Urothelium cell line (cell line): ENCODE measurements at regions not wholly inside any gene's neighbourhood (a gene's known extent, or its start where the extent isn't known, plus 50 kb on each side); places are given as distances from the start of the nearest gene placed in this dataset.
A peak's percentile ranks its signal among the peaks of the same experiment; 100 is the strongest.
"Not testable (repeated sequence)": the region's sequence is repeated elsewhere in the genome, so short reads cannot be mapped to it uniquely, and the experiment has no call there.

Experiments
- DNase-seq: peaks from one replicate; pipeline ENCODE4 v3.0.0; 2011; ENCODE audit warnings: low spot score, mixed read lengths
- FAIRE-seq: peaks from 2 replicates; lab custom pipeline; 2011; peaks lifted over from hg19 to GRCh38; lab: Jason Lieb, UNC

DNA sequence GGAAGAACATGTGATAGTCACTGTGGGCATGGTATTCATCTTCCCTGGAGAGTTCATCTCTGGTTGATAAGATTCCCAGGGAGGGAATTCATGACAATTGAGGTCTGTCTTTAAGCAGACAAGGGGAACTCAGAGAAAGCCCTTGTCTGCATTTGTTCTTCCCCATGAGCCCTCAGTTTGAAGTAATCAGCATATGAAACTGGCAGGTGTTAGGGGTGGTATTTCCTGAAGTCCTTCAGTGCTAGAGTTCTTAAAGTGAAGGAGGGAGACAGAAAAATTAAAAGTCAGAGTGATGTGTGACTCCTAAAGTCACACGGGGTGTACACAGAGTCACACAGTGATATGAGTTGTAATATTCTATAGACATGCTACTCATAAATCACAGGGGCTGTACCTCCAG is 60.6 kb upstream of the SYK start:
- FAIRE-seq (no peak), DNase-seq (no peak)

DNA sequence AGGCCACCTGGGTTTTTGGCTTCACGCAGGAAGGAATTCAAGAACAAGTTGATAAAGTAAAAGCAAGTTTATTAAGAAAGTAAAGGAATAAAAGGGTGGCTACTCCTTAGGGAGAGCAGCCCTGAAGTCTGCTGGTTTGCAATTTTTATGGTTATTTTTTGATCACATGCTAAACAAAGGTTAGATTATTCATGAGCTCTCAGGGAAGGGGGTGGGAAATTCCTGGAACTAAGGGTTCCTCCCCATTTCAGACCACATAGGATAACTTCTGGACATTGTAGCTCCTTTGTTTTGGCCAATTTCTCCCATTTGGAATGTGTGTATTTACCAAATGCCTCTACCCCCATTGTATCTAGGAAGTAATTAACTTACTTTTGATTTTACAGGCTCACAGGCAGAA is 63.9 kb upstream of the SYK start:
- DNase-seq (no peak), FAIRE-seq (no peak)

DNA sequence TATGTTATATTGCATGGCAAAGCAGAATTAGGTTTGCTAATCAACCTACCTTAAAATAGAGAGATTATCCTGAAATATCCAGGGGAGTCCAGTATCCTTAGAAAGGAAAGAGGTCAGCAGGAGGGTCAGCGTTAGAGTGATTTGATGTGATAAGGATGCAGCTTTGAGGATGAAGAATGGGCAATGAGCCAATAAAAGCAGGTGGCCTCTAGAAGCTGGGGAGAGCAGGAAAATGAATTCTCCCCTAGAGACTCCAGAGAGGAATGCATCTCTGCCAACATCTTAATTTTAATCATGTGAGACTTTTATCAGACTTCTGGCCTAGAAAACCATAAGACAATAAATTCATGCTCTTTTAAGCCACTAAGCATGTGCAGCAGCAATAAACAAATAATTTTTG is 65.7 kb upstream of the SYK start:
- FAIRE-seq (no peak), DNase-seq (no peak)

DNA sequence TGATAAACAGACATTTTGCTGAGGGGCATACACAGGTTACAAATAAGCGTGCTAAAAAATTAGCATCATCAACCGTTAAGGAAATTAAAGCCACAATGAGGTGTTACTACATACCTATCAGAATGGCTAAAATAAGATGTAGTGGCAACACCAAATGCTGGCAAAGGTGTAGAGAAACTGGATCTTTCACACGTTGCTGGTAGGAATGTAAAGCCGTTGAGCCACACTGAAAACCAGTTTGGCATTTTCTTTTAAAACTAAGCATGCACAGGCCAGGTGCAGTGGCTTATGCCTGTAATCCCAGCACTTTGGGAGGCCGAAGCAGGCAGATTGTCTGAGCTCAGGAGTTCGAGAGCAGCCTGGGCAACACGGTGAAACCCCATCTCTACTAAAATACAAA is 67.0 kb upstream of the SYK start:
- no peak for DNase-seq
- FAIRE-seq = no peak

DNA sequence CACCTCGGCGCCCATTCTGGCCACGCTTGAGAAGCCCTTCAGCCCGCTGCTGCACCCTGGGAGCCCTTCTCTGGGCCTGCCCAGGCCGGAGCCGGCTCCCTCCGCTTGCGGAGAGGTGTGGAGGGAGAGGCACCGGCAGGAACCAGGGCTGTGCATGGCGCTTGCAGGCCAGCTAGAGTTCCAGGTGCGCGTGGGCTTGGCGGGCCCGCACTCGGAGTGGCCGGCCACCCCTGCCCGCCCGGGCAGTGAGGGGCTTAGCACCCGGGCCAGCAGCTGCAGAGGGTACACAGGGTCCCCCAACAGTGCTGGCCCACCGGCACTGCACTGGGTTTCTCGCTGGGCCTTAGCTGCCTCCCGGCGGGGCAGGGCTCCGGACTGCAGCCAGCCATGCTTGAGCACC is 72.3 kb upstream of the SYK start:
- no peak for DNase-seq
- FAIRE-seq = no peak

DNA sequence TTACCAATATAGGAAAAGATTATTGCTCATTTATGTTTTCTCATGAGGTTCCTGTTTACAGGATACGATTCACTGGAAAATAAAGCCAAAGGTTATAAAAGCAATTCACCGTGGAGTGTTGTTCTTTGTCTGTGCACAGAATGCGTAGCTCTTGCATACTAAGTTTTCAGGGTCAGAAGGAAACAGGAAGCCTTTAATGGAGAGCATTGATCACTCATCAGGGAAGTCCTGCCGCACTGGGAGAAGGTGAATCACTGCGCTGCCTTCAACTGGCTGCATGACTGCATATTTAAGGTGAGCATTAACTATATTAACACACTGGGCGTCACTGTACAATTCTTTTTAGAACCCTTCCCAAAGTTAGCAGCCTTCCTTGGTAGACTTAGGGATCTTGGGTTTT is 74.1 kb upstream of the SYK start:
- DNase-seq = no peak
- FAIRE-seq = no peak

DNA sequence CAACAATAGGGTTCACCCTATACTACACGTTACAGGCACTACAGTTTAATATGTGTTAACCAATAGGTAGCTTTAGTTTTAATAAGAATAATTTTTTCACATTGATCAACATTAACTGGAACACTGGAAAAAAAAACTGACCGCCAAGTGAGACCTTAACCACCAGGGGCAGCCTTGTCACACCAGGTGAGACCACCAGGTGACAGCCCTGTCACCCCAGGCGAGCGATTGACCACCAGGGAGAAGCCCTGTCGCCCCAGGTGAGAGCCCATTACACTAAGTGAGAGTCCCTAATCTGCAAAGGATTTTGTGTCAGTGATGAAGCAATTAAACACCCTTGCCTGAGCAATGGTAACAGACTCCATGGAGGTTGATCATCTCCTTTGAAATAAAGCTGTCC is 75.4 kb upstream of the SYK start:
- no peak for FAIRE-seq
- no peak for DNase-seq

DNA sequence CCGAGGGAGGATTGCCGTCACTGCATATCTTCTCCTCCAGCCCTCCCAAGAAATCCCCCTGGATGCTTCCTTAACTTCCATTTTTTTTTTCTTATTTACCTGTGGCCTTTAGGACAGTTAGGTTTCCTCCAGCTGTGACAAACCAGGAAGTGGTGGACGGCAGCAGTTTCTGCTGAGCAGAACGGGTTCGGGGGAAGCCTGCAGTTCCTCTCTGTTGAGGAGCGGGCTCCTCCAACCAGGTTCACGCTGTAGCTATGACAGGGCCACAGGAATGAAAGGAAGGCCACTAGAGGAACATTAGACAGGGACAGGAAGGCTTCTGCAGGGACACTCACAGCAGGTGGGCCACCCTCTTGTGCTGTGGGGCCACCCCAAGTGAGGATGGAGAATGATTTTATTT is 76.7 kb upstream of the SYK start:
- FAIRE-seq = no peak
- no peak for DNase-seq

DNA sequence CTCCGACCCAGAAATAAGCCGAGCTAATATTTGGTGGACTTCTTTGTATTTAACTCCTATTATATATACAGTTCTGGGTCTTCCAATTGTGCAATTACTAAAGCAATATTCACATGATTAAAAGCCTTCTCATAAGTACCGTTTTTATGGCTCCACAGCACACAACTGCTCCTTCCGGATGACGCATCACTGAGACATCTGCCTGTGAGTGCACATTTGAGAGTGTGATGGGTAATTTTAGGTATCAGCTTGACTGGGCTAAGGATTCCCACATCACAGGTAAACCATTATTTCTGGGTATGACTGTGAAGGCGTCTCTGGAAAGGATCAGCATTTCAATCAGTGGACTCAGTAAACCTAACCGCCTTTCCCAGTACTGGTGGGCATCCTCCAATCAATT is 77.5 kb upstream of the SYK start:
- FAIRE-seq = no peak

DNA sequence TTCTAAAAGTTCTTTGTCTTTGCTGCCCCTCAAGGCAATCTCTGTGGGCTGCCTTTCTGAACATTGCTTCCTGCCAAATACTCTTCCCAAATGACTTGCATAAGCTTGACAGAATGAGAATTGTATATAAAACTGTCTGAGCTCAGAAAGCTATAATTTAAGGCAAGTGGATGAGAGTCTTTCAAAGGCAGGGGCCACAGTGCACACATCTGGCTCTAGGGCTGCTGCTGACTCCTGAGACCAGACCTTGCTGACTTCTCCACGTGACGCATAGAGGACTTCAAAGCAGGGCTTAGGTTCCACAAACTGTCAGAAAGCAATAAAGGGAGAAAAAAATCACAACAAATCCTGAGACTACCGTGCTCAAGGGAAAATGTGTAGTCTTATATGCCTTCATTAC is 79.4 kb upstream of the DIRAS2 start:
- FAIRE-seq = no peak

More for the DNA sequence above, 77.5 kb upstream of the SYK start:
- peak; percentile 61 for DNase-seq

DNA sequence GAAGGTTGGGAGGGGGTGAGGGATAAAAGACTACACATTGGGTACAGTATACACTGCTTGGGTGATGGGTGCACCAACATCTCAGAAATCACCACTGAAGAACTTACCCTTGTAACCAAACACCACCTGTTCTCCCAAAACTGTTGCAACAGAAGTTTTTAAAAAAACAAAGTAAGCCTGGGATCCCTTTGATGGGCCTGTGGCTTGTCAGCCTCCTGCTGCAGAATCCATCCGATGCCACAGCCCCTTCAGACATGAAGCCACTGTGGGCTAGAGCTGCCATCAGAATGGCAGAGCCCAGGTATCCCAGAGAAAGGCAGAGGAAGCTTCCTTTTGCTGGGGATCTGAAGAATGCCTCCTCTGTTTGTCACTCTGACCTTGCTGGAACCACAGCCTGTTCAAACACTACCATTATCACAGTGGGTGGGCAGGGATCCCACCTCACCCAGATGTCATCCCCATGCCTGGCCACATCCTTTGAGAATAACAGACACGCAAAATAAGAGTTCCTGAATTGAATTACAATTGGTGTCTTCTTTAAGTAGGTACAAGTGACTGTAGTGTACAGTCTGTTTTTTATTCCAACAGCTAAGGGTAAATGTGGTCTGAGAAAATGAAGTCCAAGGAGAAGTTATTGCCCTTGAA is 78.1 kb upstream of the DIRAS2 start:
- DNase-seq = no peak
- FAIRE-seq = no peak

More for the DNA sequence above, 79.4 kb upstream of the DIRAS2 start:
- no peak for DNase-seq

DNA sequence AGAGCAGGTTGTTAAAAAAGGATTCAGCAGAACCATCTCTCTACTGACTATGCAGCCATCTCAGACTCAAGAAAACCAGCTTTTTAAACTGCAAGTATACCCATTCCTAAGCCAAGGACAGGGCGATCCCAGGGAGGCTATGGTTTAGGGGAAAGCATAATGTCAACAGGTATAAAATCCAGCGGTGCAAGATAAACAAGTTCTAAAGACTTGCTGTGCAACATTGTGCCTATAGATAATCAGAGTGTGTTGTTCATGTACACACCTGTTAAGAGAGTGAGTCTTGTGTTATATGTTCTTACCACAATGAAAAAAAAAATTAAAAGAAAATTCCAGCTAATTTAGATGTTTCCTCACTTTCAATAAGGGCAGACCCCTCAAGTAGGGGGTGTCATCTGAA is 63.6 kb upstream of the DIRAS2 start:
- DNase-seq (no peak), FAIRE-seq (no peak)

DNA sequence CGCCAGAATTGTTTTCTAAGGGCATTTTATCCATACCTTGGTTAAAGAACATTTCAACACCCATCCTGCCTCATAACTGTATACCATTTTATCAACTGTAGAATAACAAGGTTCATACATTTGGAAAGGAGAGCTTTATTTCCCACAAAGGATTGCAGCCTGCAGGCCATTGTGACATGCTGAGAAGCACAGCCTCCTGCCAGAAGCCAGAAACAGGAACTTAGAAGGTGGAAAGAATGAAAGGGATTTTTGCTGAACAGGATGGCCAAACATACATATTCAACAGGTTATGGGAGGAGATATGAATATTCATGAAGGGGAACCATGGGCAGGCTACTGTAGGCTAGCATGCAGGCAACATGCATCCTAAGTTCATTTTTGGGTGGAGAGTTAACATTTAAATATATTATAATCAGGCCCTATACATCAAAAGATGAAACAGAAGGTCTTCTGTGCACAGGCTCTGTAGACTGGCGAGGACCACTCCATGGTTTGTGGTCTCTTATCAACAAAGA is 59.9 kb upstream of the DIRAS2 start:
- DNase-seq (no peak), FAIRE-seq (no peak)

DNA sequence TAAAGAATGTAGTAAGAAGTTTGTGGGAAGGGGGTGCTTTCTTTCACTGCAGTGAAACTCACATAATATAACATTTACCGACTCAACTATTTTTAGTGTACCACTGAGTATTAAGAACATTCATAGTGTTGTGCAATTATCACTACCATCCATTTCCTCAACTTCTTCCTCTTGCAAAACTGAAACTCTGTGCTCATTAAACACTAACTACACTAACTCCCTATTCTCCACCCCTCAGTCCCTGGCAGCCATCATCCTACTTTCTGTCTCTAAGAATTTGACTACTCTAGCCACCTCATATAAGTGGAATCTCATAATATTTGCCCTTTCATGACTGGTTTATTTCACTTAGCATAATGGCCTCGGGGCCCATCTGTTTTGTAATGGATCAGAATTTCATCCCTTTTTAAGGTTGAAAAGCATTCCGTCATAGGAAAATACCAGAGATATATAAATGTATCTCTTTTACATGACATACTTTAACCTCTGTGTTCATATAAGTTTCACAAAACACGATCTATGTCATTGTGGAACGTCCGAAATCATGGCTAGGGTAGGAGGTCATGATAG is 56.3 kb upstream of the DIRAS2 start:
- FAIRE-seq = no peak
- no peak for DNase-seq

DNA sequence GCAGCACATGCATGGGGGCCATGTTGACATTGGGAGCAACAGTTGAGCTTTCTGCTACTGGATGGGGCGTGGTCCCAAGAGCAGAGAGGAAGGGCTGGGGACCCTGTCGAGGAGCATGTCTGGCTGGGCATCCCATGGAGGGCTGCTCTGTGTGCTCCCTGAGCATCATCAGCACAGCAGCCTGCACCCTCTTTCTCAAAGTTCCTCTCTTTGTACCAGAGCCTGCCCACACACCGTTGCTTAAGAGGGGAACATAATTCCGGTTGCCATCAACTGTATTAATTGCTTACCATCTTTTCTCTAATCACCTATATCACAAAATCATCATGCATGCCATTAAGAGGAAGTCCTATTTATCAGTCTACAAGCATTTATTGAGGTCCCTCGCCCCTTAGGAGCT is 55.2 kb upstream of the DIRAS2 start:
- DNase-seq (no peak), FAIRE-seq (no peak)

DNA sequence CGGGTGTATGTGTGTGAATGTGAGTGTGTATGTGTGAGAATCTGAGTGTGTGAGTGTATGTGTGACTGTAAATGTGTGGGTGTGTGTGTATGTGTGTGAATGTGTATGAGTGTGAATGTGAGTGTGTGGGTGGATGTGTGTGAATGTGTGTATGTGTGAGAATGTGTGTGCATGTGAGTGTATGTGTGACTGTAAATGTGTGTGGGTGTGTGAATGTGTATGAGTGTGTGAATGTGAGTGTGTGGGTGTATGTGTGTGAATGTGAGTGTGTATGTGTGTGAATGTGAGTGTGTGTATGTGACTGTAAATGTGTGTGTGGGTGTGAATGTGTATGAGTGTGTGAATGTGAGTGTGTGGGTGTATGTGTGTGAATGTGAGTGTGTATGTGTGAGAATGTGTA is 51.6 kb upstream of the DIRAS2 start:
- peak; percentile 99 for FAIRE-seq
- not testable (repeated sequence) for DNase-seq
